ENCODE measurements at regions not wholly inside any gene's neighbourhood (a gene's known extent, or its start where the extent isn't known, plus 50 kb on each side); places are given as distances from the start of the nearest gene placed in this dataset.
"Not testable (repeated sequence)": the region's sequence is repeated elsewhere in the genome, so short reads cannot be mapped to it uniquely, and the experiment has no call there.

DNA sequence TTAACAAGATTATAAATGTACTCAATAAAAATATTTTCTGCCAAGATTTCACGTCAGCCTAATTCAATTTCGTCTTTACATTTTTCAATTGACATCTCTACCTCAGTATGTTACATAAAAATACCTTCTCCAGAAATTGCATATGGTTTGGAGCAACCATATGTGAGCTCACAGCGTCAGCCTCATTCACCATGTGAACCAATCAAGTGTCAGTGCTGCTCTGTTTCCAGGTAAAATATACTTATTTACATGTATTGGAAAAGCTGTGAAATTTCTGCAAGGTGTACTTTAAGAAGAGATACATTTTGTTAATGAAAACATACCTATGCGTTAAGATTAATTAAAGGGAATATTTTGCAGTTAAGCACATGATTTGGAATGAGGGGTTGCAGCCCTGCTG is 110.7 kb upstream of the PRSS1 start:
- TF ChIP-seq POLR2A (IDR thresholded peaks at IDR 0.05; ENCODE audit: low read depth, low read length) = no peak
- TF ChIP-seq TAF1 (IDR thresholded peaks at IDR 0.05; ENCODE audit: low read depth, low read length) = no peak
- TF ChIP-seq POU2F2 (IDR thresholded peaks at IDR 0.05; ENCODE audit: low read depth, low read length) = no peak
- TF ChIP-seq PAX5 (IDR thresholded peaks at IDR 0.05; ENCODE audit: insufficient read depth, low read length, severe bottlenecking) = no peak
- TF ChIP-seq POLR2AphosphoS5 (IDR thresholded peaks at IDR 0.05; ENCODE audit: low read depth, low read length) = no peak
- no peak for TF ChIP-seq SPI1 (IDR thresholded peaks at IDR 0.05; ENCODE audit: low read depth, low read length)
- FAIRE-seq (no peak), DNase-seq (ENCODE audit: insufficient read length, low spot score) (no peak)

DNA sequence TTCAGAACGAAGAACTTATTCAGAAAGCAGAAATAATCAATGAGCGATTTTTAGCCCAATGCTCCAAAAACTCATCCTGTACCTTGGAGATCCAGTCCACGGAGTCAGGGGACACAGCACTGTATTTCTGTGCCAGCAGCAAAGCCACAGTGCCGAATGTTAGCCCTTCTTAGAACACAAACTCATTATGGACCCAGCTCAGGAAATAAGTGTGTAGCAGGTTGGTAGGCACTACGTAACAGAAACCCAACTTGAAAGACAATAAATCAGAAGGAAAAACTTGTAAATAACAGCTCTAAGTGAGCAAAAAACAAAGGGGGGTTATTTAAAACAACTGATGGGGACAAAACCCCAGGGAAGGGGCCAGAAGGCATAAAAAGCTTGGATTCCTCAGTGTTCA is 112.0 kb upstream of the PRSS1 start:
- FAIRE-seq = no peak
- DNase-seq (ENCODE audit: insufficient read length, low spot score) = no peak
- TF ChIP-seq POLR2A (IDR thresholded peaks at IDR 0.05; ENCODE audit: low read depth, low read length) (no peak), POU2F2 (IDR thresholded peaks at IDR 0.05; ENCODE audit: low read depth, low read length) (no peak), TAF1 (IDR thresholded peaks at IDR 0.05; ENCODE audit: low read depth, low read length) (no peak), POLR2AphosphoS5 (IDR thresholded peaks at IDR 0.05; ENCODE audit: low read depth, low read length) (no peak), SPI1 (IDR thresholded peaks at IDR 0.05; ENCODE audit: low read depth, low read length) (no peak), PAX5 (IDR thresholded peaks at IDR 0.05; ENCODE audit: insufficient read depth, low read length, severe bottlenecking) (no peak)

GRCh38 chr7:142636751-142637150 is 112.5 kb upstream of the PRSS1 start:
- TF ChIP-seq POLR2A (IDR thresholded peaks at IDR 0.05; ENCODE audit: low read depth, low read length) = no peak

DNA sequence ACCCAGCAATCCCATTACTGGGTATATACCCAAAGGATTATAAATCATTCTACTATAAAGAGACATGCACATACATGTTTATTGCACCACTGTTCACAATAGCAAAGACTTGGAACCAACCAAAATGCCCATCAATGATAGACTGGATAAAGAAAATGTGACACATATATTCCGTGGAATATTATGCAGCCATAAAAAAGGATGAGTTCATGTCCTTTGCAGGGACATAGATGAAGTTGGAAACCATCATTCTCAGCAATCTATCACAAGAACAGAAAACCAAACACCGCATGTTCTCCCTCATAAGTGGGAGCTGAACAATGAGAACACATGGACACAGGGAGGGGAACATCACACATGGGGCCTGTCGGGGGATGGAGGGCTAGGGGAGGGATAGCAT is 113.2 kb upstream of the PRSS1 start:
- not testable (repeated sequence) for DNase-seq (ENCODE audit: insufficient read length, low spot score); FAIRE-seq

More at GRCh38 chr7:142636751-142637150, 112.5 kb upstream of the PRSS1 start:
- DNase-seq (ENCODE audit: insufficient read length, low spot score) (no peak), FAIRE-seq (no peak)

- TF ChIP-seq POU2F2 (IDR thresholded peaks at IDR 0.05; ENCODE audit: low read depth, low read length) (no peak), POLR2A (IDR thresholded peaks at IDR 0.05; ENCODE audit: low read depth, low read length) (no peak), SPI1 (IDR thresholded peaks at IDR 0.05; ENCODE audit: low read depth, low read length) (no peak), POLR2AphosphoS5 (IDR thresholded peaks at IDR 0.05; ENCODE audit: low read depth, low read length) (no peak), PAX5 (IDR thresholded peaks at IDR 0.05; ENCODE audit: insufficient read depth, low read length, severe bottlenecking) (no peak), TAF1 (IDR thresholded peaks at IDR 0.05; ENCODE audit: low read depth, low read length) (no peak)
- peak; percentile 80 for FAIRE-seq
Measured at GRCh38 chr7:142632271-142633134, 116.8 kb upstream of the PRSS1 start.

GRCh38 chr7:142629588-142630260 is 119.5 kb upstream of the PRSS1 start:
- FAIRE-seq (no peak), DNase-seq (ENCODE audit: insufficient read length, low spot score) (no peak)
- TF ChIP-seq PAX5 (IDR thresholded peaks at IDR 0.05; ENCODE audit: insufficient read depth, low read length, severe bottlenecking) (no peak), POLR2A (IDR thresholded peaks at IDR 0.05; ENCODE audit: low read depth, low read length) (no peak), TAF1 (IDR thresholded peaks at IDR 0.05; ENCODE audit: low read depth, low read length) (no peak), SPI1 (IDR thresholded peaks at IDR 0.05; ENCODE audit: low read depth, low read length) (no peak), POLR2AphosphoS5 (IDR thresholded peaks at IDR 0.05; ENCODE audit: low read depth, low read length) (no peak), POU2F2 (IDR thresholded peaks at IDR 0.05; ENCODE audit: low read depth, low read length) (no peak)

More at GRCh38 chr7:142632271-142633134, 116.8 kb upstream of the PRSS1 start:
- peak; percentile 53 for DNase-seq (ENCODE audit: insufficient read length, low spot score)

- TF ChIP-seq POU2F2 (IDR thresholded peaks at IDR 0.05; ENCODE audit: low read depth, low read length) = no peak
- TF ChIP-seq PAX5 (IDR thresholded peaks at IDR 0.05; ENCODE audit: insufficient read depth, low read length, severe bottlenecking) = no peak
- no peak for TF ChIP-seq POLR2AphosphoS5 (IDR thresholded peaks at IDR 0.05; ENCODE audit: low read depth, low read length)
- no peak for TF ChIP-seq POLR2A (IDR thresholded peaks at IDR 0.05; ENCODE audit: low read depth, low read length)
- TF ChIP-seq TAF1 (IDR thresholded peaks at IDR 0.05; ENCODE audit: low read depth, low read length) = no peak
- TF ChIP-seq SPI1 (IDR thresholded peaks at IDR 0.05; ENCODE audit: low read depth, low read length) = no peak
- FAIRE-seq (no peak), DNase-seq (ENCODE audit: insufficient read length, low spot score) (no peak)
Measured at GRCh38 chr7:142628945-142629344, 120.3 kb upstream of the PRSS1 start.

DNA sequence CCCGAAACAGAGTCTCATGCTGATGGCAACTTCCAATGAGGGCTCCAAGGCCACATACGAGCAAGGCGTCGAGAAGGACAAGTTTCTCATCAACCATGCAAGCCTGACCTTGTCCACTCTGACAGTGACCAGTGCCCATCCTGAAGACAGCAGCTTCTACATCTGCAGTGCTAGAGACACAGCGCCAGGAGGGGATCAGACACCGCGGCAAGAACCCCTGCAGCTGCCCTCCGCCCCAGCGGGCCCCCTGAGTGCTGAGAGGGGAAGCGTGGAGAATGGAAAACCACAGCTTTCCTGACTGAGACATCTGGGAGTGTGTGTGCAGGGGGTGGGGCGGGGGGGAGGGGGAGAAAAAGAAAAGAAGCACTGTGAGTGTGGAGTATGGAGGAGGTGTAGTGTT is 122.0 kb upstream of the PRSS1 start:
- FAIRE-seq = not testable (repeated sequence)

DNA sequence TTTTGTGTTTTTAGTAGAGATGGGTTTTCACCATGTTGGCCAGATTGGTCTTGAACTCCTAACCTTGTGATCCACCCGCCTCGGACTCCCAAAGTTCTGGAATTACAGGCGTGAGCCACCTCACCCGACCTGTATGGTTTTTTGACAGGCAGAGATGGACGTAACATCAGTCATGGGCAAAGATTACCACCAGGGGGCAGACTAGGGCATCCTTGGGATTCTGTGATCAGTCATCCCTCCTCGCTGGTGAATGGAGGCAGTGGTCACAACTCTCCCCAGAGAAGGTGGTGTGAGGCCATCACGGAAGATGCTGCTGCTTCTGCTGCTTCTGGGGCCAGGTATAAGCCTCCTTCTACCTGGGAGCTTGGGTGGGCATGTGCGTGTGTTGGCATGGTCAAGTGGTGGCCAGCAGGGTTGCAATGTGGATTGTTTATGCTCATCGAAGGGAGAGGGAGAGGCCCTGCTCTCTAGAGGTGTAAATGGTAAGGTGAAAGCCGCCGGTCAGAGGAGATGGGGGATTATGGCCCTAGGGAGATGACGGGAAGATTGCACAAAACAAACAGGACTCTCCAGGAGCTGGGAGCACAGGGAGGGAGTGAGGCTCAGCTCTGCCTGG is 122.7 kb upstream of the PRSS1 start:
- FAIRE-seq (peak; percentile 84), DNase-seq (ENCODE audit: insufficient read length, low spot score) (peak; percentile 13)
- TF ChIP-seq POU2F2 (IDR thresholded peaks at IDR 0.05; ENCODE audit: low read depth, low read length) (no peak), SPI1 (IDR thresholded peaks at IDR 0.05; ENCODE audit: low read depth, low read length) (no peak), TAF1 (IDR thresholded peaks at IDR 0.05; ENCODE audit: low read depth, low read length) (no peak), PAX5 (IDR thresholded peaks at IDR 0.05; ENCODE audit: insufficient read depth, low read length, severe bottlenecking) (no peak), POLR2A (IDR thresholded peaks at IDR 0.05; ENCODE audit: low read depth, low read length) (no peak), POLR2AphosphoS5 (IDR thresholded peaks at IDR 0.05; ENCODE audit: low read depth, low read length) (no peak)

More for the DNA sequence above, 122.0 kb upstream of the PRSS1 start:
- DNase-seq (ENCODE audit: insufficient read length, low spot score) = not testable (repeated sequence)

DNA sequence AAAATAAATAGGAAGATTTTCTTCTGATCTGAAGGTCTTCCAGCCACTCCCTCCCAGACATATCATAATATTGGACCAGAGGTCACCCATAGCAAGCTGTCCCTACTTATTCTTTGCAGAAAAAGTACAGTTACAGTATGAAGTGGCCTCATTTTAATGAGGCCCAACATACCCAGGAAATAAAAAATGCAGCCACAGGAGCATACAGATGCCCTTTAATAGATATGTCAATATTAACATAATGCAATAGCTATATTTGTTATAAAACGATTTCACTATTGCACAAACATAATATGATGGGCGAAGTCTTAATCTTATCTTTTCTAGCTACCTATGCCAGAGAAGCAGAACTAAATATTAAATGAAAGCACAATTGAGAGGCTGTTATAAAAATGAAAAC is 124.1 kb upstream of the PRSS1 start:
- not testable (repeated sequence) for DNase-seq (ENCODE audit: insufficient read length, low spot score); FAIRE-seq
